ENCODE measurements at regions not wholly inside any gene's neighbourhood (a gene's known extent, or its start where the extent isn't known, plus 50 kb on each side); places are given as distances from the start of the nearest gene placed in this dataset.
"Not testable (repeated sequence)": the region's sequence is repeated elsewhere in the genome, so short reads cannot be mapped to it uniquely, and the experiment has no call there.

- H3K4me3 Mint-ChIP-seq, ATAC-seq, H3K36me3 Mint-ChIP-seq, H3K27ac Mint-ChIP-seq, H3K9me3 Mint-ChIP-seq, H3K27me3 Mint-ChIP-seq: not testable (repeated sequence)
- peaks cover 43% of the 10 kb centered on the region for H3K4me1 Mint-ChIP-seq
Measured at GRCh38 chr5:143588121-143588520, 184.6 kb upstream of the NR3C1 start.

GRCh38 chr5:143586781-143587362 is 183.4 kb upstream of the NR3C1 start:
- no peak overlapping the region for H3K4me3 Mint-ChIP-seq
- H3K9me3 Mint-ChIP-seq, result peaks cover 3% of the 10 kb centered on the region
- no peak for ATAC-seq
- H3K4me1 Mint-ChIP-seq, result peaks cover 39% of the 10 kb centered on the region
- H3K36me3 Mint-ChIP-seq, result no peaks in the 10 kb centered on the region
- H3K27ac Mint-ChIP-seq, result no peak overlapping the region
- no peaks in the 10 kb centered on the region for H3K27me3 Mint-ChIP-seq

- Mint-ChIP-seq H3K36me3 (no peaks in the 10 kb centered on the region), H3K4me1 (peaks cover 39% of the 10 kb centered on the region), H3K4me3 (no peak overlapping the region), H3K9me3 (peaks cover 3% of the 10 kb centered on the region), H3K27me3 (no peaks in the 10 kb centered on the region), H3K27ac (no peak overlapping the region)
- no peak for ATAC-seq
Measured at GRCh38 chr5:143585970-143586369, 182.5 kb upstream of the NR3C1 start.

GRCh38 chr5:143583409-143583808 is 179.9 kb upstream of the NR3C1 start:
- H3K36me3 Mint-ChIP-seq, result no peaks in the 10 kb centered on the region
- no peaks in the 10 kb centered on the region for H3K27me3 Mint-ChIP-seq
- H3K4me1 Mint-ChIP-seq, result peaks cover 29% of the 10 kb centered on the region
- H3K9me3 Mint-ChIP-seq, result peaks cover 3% of the 10 kb centered on the region
- no peak overlapping the region for H3K4me3 Mint-ChIP-seq
- H3K27ac Mint-ChIP-seq, result peak overlapping the region; percentile 49
- peak; percentile 67 for ATAC-seq

GRCh38 chr5:143582869-143583268 is 179.4 kb upstream of the NR3C1 start:
- Mint-ChIP-seq H3K9me3 (peaks cover 3% of the 10 kb centered on the region), H3K27me3 (no peaks in the 10 kb centered on the region), H3K36me3 (no peaks in the 10 kb centered on the region), H3K4me3 (no peak overlapping the region), H3K27ac (peak overlapping the region; percentile 49), H3K4me1 (peaks cover 25% of the 10 kb centered on the region)
- ATAC-seq, result no peak

GRCh38 chr5:143582176-143582575 is 178.7 kb upstream of the NR3C1 start:
- no peaks in the 10 kb centered on the region for H3K36me3 Mint-ChIP-seq
- no peaks in the 10 kb centered on the region for H3K27me3 Mint-ChIP-seq
- no peak overlapping the region for H3K27ac Mint-ChIP-seq
- peaks cover 20% of the 10 kb centered on the region for H3K4me1 Mint-ChIP-seq
- ATAC-seq, result no peak
- peaks cover 3% of the 10 kb centered on the region for H3K9me3 Mint-ChIP-seq
- no peak overlapping the region for H3K4me3 Mint-ChIP-seq

GRCh38 chr5:143581649-143582048 is 178.2 kb upstream of the NR3C1 start:
- Mint-ChIP-seq H3K4me3 (no peak overlapping the region), H3K27me3 (no peaks in the 10 kb centered on the region)

GRCh38 chr5:143581147-143581546 is 177.7 kb upstream of the NR3C1 start:
- Mint-ChIP-seq H3K9me3 (peaks cover 3% of the 10 kb centered on the region), H3K27ac (no peak overlapping the region), H3K4me1 (peaks cover 17% of the 10 kb centered on the region), H3K36me3 (no peaks in the 10 kb centered on the region), H3K4me3 (no peak overlapping the region), H3K27me3 (no peaks in the 10 kb centered on the region)
- ATAC-seq, result no peak

More at GRCh38 chr5:143581649-143582048, 178.2 kb upstream of the NR3C1 start:
- peaks cover 20% of the 10 kb centered on the region for H3K4me1 Mint-ChIP-seq
- H3K9me3 Mint-ChIP-seq, result peaks cover 3% of the 10 kb centered on the region
- H3K36me3 Mint-ChIP-seq, result no peaks in the 10 kb centered on the region
- ATAC-seq, result no peak
- no peak overlapping the region for H3K27ac Mint-ChIP-seq

- ATAC-seq, result no peak
- no peak overlapping the region for H3K4me3 Mint-ChIP-seq
Measured at GRCh38 chr5:143576711-143577484, 173.4 kb upstream of the NR3C1 start.

GRCh38 chr5:143575286-143575685 is 171.8 kb upstream of the NR3C1 start:
- peaks cover 17% of the 10 kb centered on the region for H3K4me1 Mint-ChIP-seq
- H3K9me3 Mint-ChIP-seq, result no peaks in the 10 kb centered on the region
- H3K4me3 Mint-ChIP-seq, result no peak overlapping the region
- H3K27me3 Mint-ChIP-seq, result no peaks in the 10 kb centered on the region
- no peaks in the 10 kb centered on the region for H3K36me3 Mint-ChIP-seq
- no peak for ATAC-seq
- no peak overlapping the region for H3K27ac Mint-ChIP-seq

More at GRCh38 chr5:143576711-143577484, 173.4 kb upstream of the NR3C1 start:
- H3K36me3 Mint-ChIP-seq, result no peaks in the 10 kb centered on the region
- no peaks in the 10 kb centered on the region for H3K27me3 Mint-ChIP-seq
- H3K27ac Mint-ChIP-seq, result no peak overlapping the region
- H3K9me3 Mint-ChIP-seq, result no peaks in the 10 kb centered on the region
- peaks cover 12% of the 10 kb centered on the region for H3K4me1 Mint-ChIP-seq

- no peaks in the 10 kb centered on the region for H3K36me3 Mint-ChIP-seq
- H3K4me3 Mint-ChIP-seq, result no peak overlapping the region
- no peak overlapping the region for H3K27ac Mint-ChIP-seq
- peaks cover 22% of the 10 kb centered on the region for H3K4me1 Mint-ChIP-seq
- ATAC-seq, result no peak
- H3K9me3 Mint-ChIP-seq, result no peaks in the 10 kb centered on the region
- H3K27me3 Mint-ChIP-seq, result no peaks in the 10 kb centered on the region
Measured at GRCh38 chr5:143574236-143574635, 170.8 kb upstream of the NR3C1 start.

- Mint-ChIP-seq H3K27me3 (no peaks in the 10 kb centered on the region), H3K36me3 (no peaks in the 10 kb centered on the region), H3K4me1 (peaks cover 22% of the 10 kb centered on the region), H3K4me3 (no peak overlapping the region), H3K9me3 (no peaks in the 10 kb centered on the region), H3K27ac (no peak overlapping the region)
- ATAC-seq, result peak; percentile 56
Measured at GRCh38 chr5:143573568-143574170, 170.2 kb upstream of the NR3C1 start.

- Mint-ChIP-seq H3K4me3 (no peak overlapping the region), H3K36me3 (no peaks in the 10 kb centered on the region), H3K4me1 (peaks cover 22% of the 10 kb centered on the region), H3K9me3 (no peaks in the 10 kb centered on the region), H3K27me3 (no peaks in the 10 kb centered on the region), H3K27ac (no peak overlapping the region)
- no peak for ATAC-seq
Measured at GRCh38 chr5:143572671-143573070, 169.2 kb upstream of the NR3C1 start.

- H3K4me1 Mint-ChIP-seq, result peaks cover 22% of the 10 kb centered on the region
- H3K27me3 Mint-ChIP-seq, result no peaks in the 10 kb centered on the region
- H3K4me3 Mint-ChIP-seq, result no peak overlapping the region
- no peaks in the 10 kb centered on the region for H3K36me3 Mint-ChIP-seq
- no peak for ATAC-seq
- H3K27ac Mint-ChIP-seq, result no peak overlapping the region
- H3K9me3 Mint-ChIP-seq, result no peaks in the 10 kb centered on the region
Measured at GRCh38 chr5:143571642-143572624, 168.4 kb upstream of the NR3C1 start.

- H3K4me3 Mint-ChIP-seq, result no peak overlapping the region
- no peaks in the 10 kb centered on the region for H3K36me3 Mint-ChIP-seq
- no peaks in the 10 kb centered on the region for H3K27me3 Mint-ChIP-seq
- ATAC-seq, result no peak
- peaks cover 22% of the 10 kb centered on the region for H3K4me1 Mint-ChIP-seq
- H3K27ac Mint-ChIP-seq, result no peak overlapping the region
- no peaks in the 10 kb centered on the region for H3K9me3 Mint-ChIP-seq
Measured at GRCh38 chr5:143570989-143571388, 167.5 kb upstream of the NR3C1 start.

Measured in stimulated activated memory B cell treated with anti-CD40 and anti-IgM and Interleukin-4, amounts not matched to agents 10 μg/mL and 1 μg/mL and 100 μg/mL, for 72 hours (primary cell).